Upper lobe of left lung (tissue), 6 donors: ENCODE measurements at regions not wholly inside any gene's neighbourhood (a gene's known extent, or its start where the extent isn't known, plus 50 kb on each side); places are given as distances from the start of the nearest gene placed in this dataset.
A peak's percentile ranks its signal among the peaks of the same experiment; 100 is the strongest.

Source experiments
- ATAC-seq, 2 donors: fragments of 200-7000 bp; cut with Tn5 transposase; one replicate each; pipeline ENCODE4 v1.9.1; 2022; ENCODE audit warnings: mild to moderate bottlenecking in 2 of 2, moderate library complexity in 2 of 2; ENCODE audit not compliant: low FRiP score in 2 of 2
- DNase-seq, 2 donors: peaks; one replicate each; pipeline ENCODE4 v3.0.0-alpha.2; 2019 to 2020
- H3K27ac ChIP-seq, 4 donors: fragments of 200-600 bp; sonication (generic); one replicate each; pipeline ENCODE4 v1.5.1; 2016 to 2019
- H3K27me3 ChIP-seq, 4 donors: fragments of 200-600 bp; sonication (generic); one replicate each; pipeline ENCODE4 v1.5.1; 2017 to 2019
- H3K36me3 ChIP-seq, 4 donors: fragments of 200-600 bp; sonication (generic); one replicate each; pipeline ENCODE4 v1.5.1; 2016 to 2019
- H3K4me1 ChIP-seq, 4 donors: fragments of 200-600 bp; sonication (generic); one replicate each; pipeline ENCODE4 v1.5.1; 2018 to 2019
- H3K4me3 ChIP-seq, 4 donors: fragments of 200-600 bp; sonication (generic); one replicate each; pipeline ENCODE4 v1.5.1; 2017 to 2019; ENCODE audit warnings: mild to moderate bottlenecking in 2 of 4, moderate library complexity in 1 of 4
- H3K9me3 ChIP-seq, 4 donors: fragments of 200-600 bp; sonication (generic); one replicate each; pipeline ENCODE4 v1.5.1; 2018 to 2019
- EP300 ChIP-seq, 4 donors: sonication (generic); formaldehyde crosslinking; IDR thresholded peaks; one replicate each; pipeline ENCODE4 v1.5.1; 2017; ENCODE audit warnings: antibody characterized with exemption in 4 of 4, control low read depth in 2 of 4
- POLR2A ChIP-seq, 4 donors: fragments of 450-650 bp; IDR thresholded peaks; one replicate each; pipeline ENCODE4 v1.5.1; 2016 to 2017; ENCODE audit warnings: antibody characterized with exemption in 4 of 4, mild to moderate bottlenecking in 2 of 4
- POLR2AphosphoS5 ChIP-seq, 2 donors: sonication (generic); formaldehyde crosslinking; IDR thresholded peaks; one replicate each; pipeline ENCODE4 v1.5.1; 2017; ENCODE audit warnings: antibody characterized with exemption in 2 of 2
- WGBS, 2 donors: methylation state at CpG; one replicate each; pipeline ENCODE4 v1.1.5; 2017 to 2018; 5-methylcytosine and 5-hydroxymethylcytosine counted together
- TF ChIP-seq, protein P1 (sequence below), 6 experiments: fragments of 450-650 bp in 4 of 6; fragments of 200-600 bp in 2 of 6; sonication (generic) in 2 of 6; IDR thresholded peaks; one replicate each; pipeline ENCODE4 v1.5.1; 2016 to 2019; ENCODE audit warnings: antibody characterized with exemption in 6 of 6
- donor health status: DM: no; HTN: no; CAD: no; lungs with moderate emphysema.
- donor health status: DM: no; HTN: yes; CAD: no; lungs with severe emphysema.

DNA sequence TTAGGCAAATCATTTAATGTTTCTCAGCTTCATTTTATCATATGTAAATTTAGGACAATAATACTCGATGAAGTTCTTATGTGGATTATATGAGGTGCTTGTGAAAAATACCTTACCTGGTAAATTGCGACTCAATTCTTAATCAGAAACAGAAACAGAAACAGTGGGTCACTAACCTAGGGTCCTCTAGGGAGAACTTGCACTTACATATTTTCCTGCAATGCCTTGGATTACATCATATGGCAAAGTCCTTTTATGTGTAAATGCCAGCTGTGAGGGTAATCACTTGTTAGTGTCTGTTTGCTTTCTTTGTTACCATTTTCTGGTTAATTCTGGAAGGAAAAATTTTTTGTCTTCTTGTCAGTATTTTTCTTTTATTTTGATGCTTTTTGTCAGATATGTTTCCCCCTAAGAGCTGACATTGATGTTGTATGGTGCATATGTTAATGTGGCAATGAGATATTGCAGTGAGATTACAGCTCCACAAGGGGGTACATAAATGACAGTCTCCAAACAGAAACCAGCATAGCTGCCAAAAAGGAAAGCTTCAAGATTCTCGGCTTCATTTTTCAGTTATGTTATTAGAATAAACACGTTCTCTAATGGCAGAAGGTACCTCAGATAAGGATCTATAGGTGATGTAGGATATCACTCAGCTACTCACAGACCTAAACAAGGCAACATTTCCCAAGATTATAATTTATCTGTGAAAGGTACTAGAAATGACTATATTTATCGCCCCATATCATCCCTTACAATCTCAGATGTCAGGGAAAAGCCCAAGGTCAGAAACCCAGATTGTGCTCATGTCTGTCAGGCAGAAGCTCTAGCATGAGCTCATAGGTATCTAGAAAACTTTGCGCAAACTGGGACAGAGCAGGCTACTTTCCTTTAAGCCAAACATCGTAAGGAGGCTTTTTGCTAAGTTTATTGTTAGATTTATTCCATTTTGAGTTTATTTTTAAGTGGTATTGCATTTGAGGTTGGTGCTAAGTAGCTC is 119.9 kb downstream of the FASLG start:
- ATAC-seq (no peak), DNase-seq (no peak)
- Histone ChIP-seq H3K4me3 (no peak overlapping the region), H3K36me3 (no peaks in the 10 kb centered on the region), H3K4me1 (no peaks in the 10 kb centered on the region), H3K27ac (peak overlapping the region; percentile 32 to 70 (median 48)), H3K27me3 (no peaks in the 10 kb centered on the region), H3K9me3 (no peaks in the 10 kb centered on the region)
- no peak for TF ChIP-seq POLR2AphosphoS5 (IDR thresholded peaks at IDR 0.05)
- TF ChIP-seq, protein P1, sequence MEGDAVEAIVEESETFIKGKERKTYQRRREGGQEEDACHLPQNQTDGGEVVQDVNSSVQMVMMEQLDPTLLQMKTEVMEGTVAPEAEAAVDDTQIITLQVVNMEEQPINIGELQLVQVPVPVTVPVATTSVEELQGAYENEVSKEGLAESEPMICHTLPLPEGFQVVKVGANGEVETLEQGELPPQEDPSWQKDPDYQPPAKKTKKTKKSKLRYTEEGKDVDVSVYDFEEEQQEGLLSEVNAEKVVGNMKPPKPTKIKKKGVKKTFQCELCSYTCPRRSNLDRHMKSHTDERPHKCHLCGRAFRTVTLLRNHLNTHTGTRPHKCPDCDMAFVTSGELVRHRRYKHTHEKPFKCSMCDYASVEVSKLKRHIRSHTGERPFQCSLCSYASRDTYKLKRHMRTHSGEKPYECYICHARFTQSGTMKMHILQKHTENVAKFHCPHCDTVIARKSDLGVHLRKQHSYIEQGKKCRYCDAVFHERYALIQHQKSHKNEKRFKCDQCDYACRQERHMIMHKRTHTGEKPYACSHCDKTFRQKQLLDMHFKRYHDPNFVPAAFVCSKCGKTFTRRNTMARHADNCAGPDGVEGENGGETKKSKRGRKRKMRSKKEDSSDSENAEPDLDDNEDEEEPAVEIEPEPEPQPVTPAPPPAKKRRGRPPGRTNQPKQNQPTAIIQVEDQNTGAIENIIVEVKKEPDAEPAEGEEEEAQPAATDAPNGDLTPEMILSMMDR (IDR thresholded peaks at IDR 0.05) = peak in 2 of 6 experiments; percentile 13 to 26
- 60 to 64% methylated on average over 7 of the region's 7 CpGs for WGBS, 2 donors

DNA sequence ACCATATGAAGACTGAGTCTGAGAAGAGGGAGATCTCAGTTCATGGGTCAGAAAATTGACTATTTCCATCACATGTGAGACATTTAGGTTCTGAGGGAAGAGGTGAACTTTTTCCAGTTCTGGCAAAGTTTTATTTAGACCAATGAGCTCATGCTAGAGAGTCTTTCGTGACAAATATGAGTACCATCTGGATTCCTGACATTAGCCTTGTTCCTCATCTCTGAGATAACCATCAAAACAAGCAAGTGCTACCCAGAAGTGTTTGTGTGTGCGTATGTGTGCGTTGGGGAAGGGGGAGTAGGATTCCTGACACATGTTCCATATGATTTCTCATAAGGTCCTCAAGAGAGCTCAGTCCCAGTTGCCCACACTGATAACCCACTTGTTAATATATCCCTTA is 120.6 kb downstream of the FASLG start:
- no peaks in the 10 kb centered on the region for H3K9me3 ChIP-seq
- no peak overlapping the region for H3K4me3 ChIP-seq
- no peak for DNase-seq
- no peak for ATAC-seq
- 45 to 54% methylated on average over 3 of the region's 3 CpGs for WGBS, 2 donors
- TF ChIP-seq EP300 (IDR thresholded peaks at IDR 0.05) = peak in 1 of 4 donors; percentile 19
- TF ChIP-seq POLR2A (IDR thresholded peaks at IDR 0.05) = no peak
- TF ChIP-seq, protein P1 (IDR thresholded peaks at IDR 0.05) = no peak
- TF ChIP-seq POLR2AphosphoS5 (IDR thresholded peaks at IDR 0.05) = peak in 1 of 2 donors; percentile 38
- H3K36me3 ChIP-seq = no peaks in the 10 kb centered on the region
- no peaks in the 10 kb centered on the region for H3K27me3 ChIP-seq
- H3K4me1 ChIP-seq = no peaks in the 10 kb centered on the region
- H3K27ac ChIP-seq = peak overlapping the region; percentile 32 to 70 (median 48)

DNA sequence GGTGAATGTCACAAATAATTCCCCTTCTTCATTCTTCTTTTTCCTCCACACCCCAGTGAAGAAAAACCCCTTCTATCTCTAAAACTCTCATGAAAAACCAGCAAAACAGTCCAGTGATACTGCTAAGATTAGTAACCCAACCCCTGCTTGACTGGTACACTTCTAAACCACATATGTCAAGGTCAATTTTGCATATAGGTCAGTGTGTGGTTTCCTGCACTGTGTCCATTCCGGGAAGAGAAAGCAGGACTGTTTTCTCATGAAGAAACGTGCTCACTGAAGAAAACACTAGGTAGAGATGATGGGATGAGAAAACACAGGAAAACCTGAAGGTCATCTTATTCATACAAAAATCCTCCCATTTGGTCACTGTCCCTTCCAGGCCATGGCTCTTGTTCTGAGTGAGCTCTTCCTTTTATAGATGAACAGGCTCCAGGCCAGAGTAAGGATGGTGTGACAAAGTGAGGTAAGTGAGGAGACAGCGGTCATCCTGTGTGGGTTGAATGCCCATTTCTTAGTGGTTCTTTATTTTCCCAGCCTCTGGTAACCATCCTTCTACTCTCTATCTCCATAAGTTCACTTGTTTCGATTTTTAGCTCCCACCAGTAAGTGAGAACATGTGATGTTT is 122.7 kb downstream of the FASLG start:
- WGBS, 2 donors = 76 to 86% methylated on average over 4 of the region's 4 CpGs
- H3K9me3 ChIP-seq = no peaks in the 10 kb centered on the region

DNA sequence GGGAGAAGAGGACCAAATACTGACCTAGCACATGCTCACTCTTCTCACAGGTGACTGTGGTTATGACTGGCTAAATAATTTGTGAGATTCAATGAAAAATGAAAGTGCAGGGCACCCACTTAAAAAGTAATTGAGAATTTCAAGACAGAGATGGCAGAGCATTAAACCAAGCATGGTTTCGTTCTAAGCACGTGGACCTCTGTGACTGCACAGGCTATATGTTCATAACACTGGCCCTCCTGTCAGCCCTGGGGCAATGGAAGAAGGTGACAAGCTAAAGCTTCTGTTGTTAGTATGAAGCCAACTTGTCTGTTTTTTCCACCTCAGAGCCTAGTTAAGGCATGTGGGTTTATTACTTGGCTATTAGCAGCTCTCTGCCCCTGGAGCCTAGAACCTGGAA is 130.9 kb downstream of the FASLG start:
- ATAC-seq (no peak), DNase-seq (no peak)
- 96 to 97% methylated on average over 2 of the region's 2 CpGs for WGBS, 2 donors
- Histone ChIP-seq H3K36me3 (no peaks in the 10 kb centered on the region), H3K27ac (no peak overlapping the region), H3K27me3 (no peaks in the 10 kb centered on the region), H3K9me3 (no peaks in the 10 kb centered on the region), H3K4me3 (no peak overlapping the region), H3K4me1 (no peaks in the 10 kb centered on the region)
- no peak for TF ChIP-seq POLR2A (IDR thresholded peaks at IDR 0.05)

More for the DNA sequence above, 122.7 kb downstream of the FASLG start:
- H3K36me3 ChIP-seq = no peaks in the 10 kb centered on the region
- ATAC-seq (no peak), DNase-seq (no peak)
- no peaks in the 10 kb centered on the region for H3K4me1 ChIP-seq
- H3K27ac ChIP-seq = peak overlapping the region in 1 of 4 donors; percentile 8
- TF ChIP-seq EP300 (IDR thresholded peaks at IDR 0.05) = no peak
- TF ChIP-seq POLR2AphosphoS5 (IDR thresholded peaks at IDR 0.05) = no peak
- TF ChIP-seq POLR2A (IDR thresholded peaks at IDR 0.05) = no peak
- TF ChIP-seq, protein P1 (IDR thresholded peaks at IDR 0.05) = no peak
- H3K27me3 ChIP-seq = no peaks in the 10 kb centered on the region
- no peak overlapping the region for H3K4me3 ChIP-seq

DNA sequence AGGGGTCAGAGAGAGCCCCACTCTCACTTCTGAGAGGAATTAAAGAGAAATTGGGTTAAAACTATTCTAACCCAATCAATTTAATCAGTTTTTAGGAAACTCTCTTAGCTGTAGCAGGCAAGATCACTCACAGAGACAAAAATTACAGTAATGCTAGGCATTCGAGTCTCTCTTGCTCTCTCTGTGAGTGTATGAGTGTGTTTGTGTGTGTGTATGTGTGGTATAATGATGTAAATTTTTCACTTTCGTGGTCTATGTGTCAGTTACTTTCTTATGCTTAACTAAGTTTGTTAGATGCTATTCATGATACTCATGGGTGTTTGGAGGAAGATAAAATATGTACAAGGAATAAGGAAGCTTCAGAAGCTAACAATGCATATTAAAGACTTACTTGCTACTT is 131.3 kb downstream of the FASLG start:
- TF ChIP-seq EP300 (IDR thresholded peaks at IDR 0.05) (no peak), POLR2A (IDR thresholded peaks at IDR 0.05) (no peak), POLR2AphosphoS5 (IDR thresholded peaks at IDR 0.05) (no peak)
- TF ChIP-seq, protein P1 (IDR thresholded peaks at IDR 0.05) = no peak
- no peaks in the 10 kb centered on the region for H3K36me3 ChIP-seq
- ATAC-seq (no peak), DNase-seq (no peak)
- WGBS, 2 donors = 63 to 72% methylated on average over 2 of the region's 2 CpGs
- no peaks in the 10 kb centered on the region for H3K27me3 ChIP-seq
- H3K27ac ChIP-seq = no peak overlapping the region
- H3K4me3 ChIP-seq = no peak overlapping the region
- H3K4me1 ChIP-seq = no peaks in the 10 kb centered on the region
- no peaks in the 10 kb centered on the region for H3K9me3 ChIP-seq
